HUDEP-2 (cell line): ENCODE measurements at regions not wholly inside any gene's neighbourhood (a gene's known extent, or its start where the extent isn't known, plus 50 kb on each side); places are given as distances from the start of the nearest gene placed in this dataset.
A peak's percentile ranks its signal among the peaks of the same experiment; 100 is the strongest.
"Not testable (repeated sequence)": the region's sequence is repeated elsewhere in the genome, so short reads cannot be mapped to it uniquely, and the experiment has no call there.

ENCODE experiments used
- DNase-seq, 76 experiments: peaks; one replicate each; lab custom pipeline; 2025; ENCODE audit not compliant: unreplicated experiment in 76 of 76; lab: John Stamatoyannopoulos, UW

- DNase-seq, result peak in 42 of 76 experiments; percentile 4 to 65 (median 38)
Measured at GRCh38 chr7:25069900-25070443, 55.1 kb downstream of the CYCS start.

GRCh38 chr7:25068502-25069213 lies 56.4 kb downstream of the CYCS start:
- peak in 16 of 76 experiments; percentile 3 to 37 (median 15) for DNase-seq

GRCh38 chr7:25067726-25068501 lies 57.1 kb downstream of the CYCS start:
- DNase-seq, result no peak

- DNase-seq, result no peak
Measured at GRCh38 chr7:25066253-25066652, 58.8 kb downstream of the CYCS start.

- DNase-seq, result no peak
Measured at GRCh38 chr7:25062380-25062779, 62.7 kb downstream of the CYCS start.

GRCh38 chr7:25060487-25061055 lies 64.5 kb downstream of the CYCS start:
- DNase-seq, result no peak

GRCh38 chr7:25059576-25059975 lies 65.5 kb downstream of the CYCS start:
- no peak for DNase-seq

- DNase-seq, result no peak
Measured at GRCh38 chr7:25056368-25056767, 68.7 kb downstream of the CYCS start.

- no peak for DNase-seq
Measured at GRCh38 chr7:25055520-25056220, 69.4 kb downstream of the CYCS start.

- no peak for DNase-seq
Measured at GRCh38 chr7:25054819-25055519, 70.1 kb downstream of the CYCS start.

GRCh38 chr7:25050223-25050622 lies 70.2 kb upstream of the OSBPL3 start:
- no peak for DNase-seq

GRCh38 chr7:25048444-25048834 lies 68.5 kb upstream of the OSBPL3 start:
- no peak for DNase-seq

- not testable (repeated sequence) for DNase-seq
Measured at GRCh38 chr7:25047571-25048443, 67.8 kb upstream of the OSBPL3 start.

- DNase-seq, result no peak
Measured at GRCh38 chr7:25037325-25037724, 57.3 kb upstream of the OSBPL3 start.

- no peak for DNase-seq
Measured at GRCh38 chr7:25035274-25035673, 55.3 kb upstream of the OSBPL3 start.

GRCh38 chr7:25034136-25034535 lies 54.2 kb upstream of the OSBPL3 start:
- DNase-seq, result no peak

GRCh38 chr7:25032774-25033743 lies 53.1 kb upstream of the OSBPL3 start:
- DNase-seq, result no peak

- peak in 1 of 76 experiments; percentile 4 for DNase-seq
Measured at GRCh38 chr7:25031432-25031831, 51.5 kb upstream of the OSBPL3 start.
